ENCODE measurements at regions not wholly inside any gene's neighbourhood (a gene's known extent, or its start where the extent isn't known, plus 50 kb on each side); places are given as distances from the start of the nearest gene placed in this dataset.
A peak's percentile ranks its signal among the peaks of the same experiment; 100 is the strongest.
"Not testable (repeated sequence)": the region's sequence is repeated elsewhere in the genome, so short reads cannot be mapped to it uniquely, and the experiment has no call there.

GRCh38 chr2:131672471-131673399 lies 145.0 kb downstream of the CCDC74A start:
- peak; percentile 30 to 36 for DNase-seq

- peak; percentile 85 for DNase-seq
Measured at GRCh38 chr2:131673400-131674173, 145.9 kb downstream of the CCDC74A start.

GRCh38 chr2:131674174-131674507 lies 146.5 kb downstream of the CCDC74A start:
- DNase-seq = no peak

- DNase-seq = not testable (repeated sequence)
Measured at GRCh38 chr2:131681611-131682121, 154.0 kb downstream of the CCDC74A start.

- DNase-seq = peak; percentile 58 to 75
Measured at GRCh38 chr2:131682122-131682944, 154.6 kb downstream of the CCDC74A start.

- DNase-seq = not testable (repeated sequence)
Measured at GRCh38 chr2:131682945-131683330, 155.2 kb downstream of the CCDC74A start.

GRCh38 chr2:131684631-131685316 lies 157.1 kb downstream of the CCDC74A start:
- not testable (repeated sequence) for DNase-seq

- not testable (repeated sequence) for DNase-seq
Measured at GRCh38 chr2:131686164-131686893, 158.6 kb downstream of the CCDC74A start.

GRCh38 chr2:131686894-131687238 lies 159.2 kb downstream of the CCDC74A start:
- not testable (repeated sequence) for DNase-seq

GRCh38 chr2:131689066-131689465 lies 161.4 kb downstream of the CCDC74A start:
- not testable (repeated sequence) for DNase-seq

GRCh38 chr2:131711268-131711667 lies 183.6 kb downstream of the CCDC74A start:
- DNase-seq = not testable (repeated sequence)

- DNase-seq = not testable (repeated sequence)
Measured at GRCh38 chr2:131717907-131718306, 190.2 kb downstream of the CCDC74A start.

GRCh38 chr2:131721163-131721562 lies 193.5 kb downstream of the CCDC74A start:
- DNase-seq = not testable (repeated sequence)

- DNase-seq = not testable (repeated sequence)
Measured at GRCh38 chr2:131722256-131722655, 194.6 kb downstream of the CCDC74A start.

GRCh38 chr2:131724019-131724418 lies 196.3 kb downstream of the CCDC74A start:
- no peak for DNase-seq

- DNase-seq = not testable (repeated sequence)
Measured at GRCh38 chr2:131728451-131728850, 200.8 kb downstream of the CCDC74A start.

GRCh38 chr2:131733530-131733929 lies 205.8 kb downstream of the CCDC74A start:
- not testable (repeated sequence) for DNase-seq

GRCh38 chr2:131736406-131736805 lies 208.7 kb downstream of the CCDC74A start:
- not testable (repeated sequence) for DNase-seq

- DNase-seq = not testable (repeated sequence)
Measured at GRCh38 chr2:131738533-131738932, 210.8 kb downstream of the CCDC74A start.

- DNase-seq = not testable (repeated sequence)
Measured at GRCh38 chr2:131738996-131739434, 211.3 kb downstream of the CCDC74A start.
